ENCODE measurements at regions not wholly inside any gene's neighbourhood (a gene's known extent, or its start where the extent isn't known, plus 50 kb on each side); places are given as distances from the start of the nearest gene placed in this dataset.

DNA sequence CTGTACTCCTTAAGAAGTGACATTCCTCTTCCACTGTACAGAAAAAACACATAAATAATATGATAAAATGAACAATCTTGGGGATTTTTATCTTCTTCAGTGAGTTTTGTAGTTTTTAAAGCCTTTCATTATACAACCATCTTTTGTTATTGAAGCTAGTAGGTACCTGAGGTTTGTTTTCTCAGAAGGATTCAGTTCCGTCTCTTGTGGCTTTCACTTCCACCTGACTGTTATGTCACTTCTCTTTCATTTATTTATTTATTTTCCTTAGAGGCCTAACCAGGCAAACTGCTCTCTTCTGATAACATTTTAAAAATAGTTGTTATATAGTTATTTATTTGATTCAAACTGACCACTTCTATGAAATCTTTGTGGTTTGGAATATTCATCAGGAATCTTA is 464.2 kb downstream of the CCDC85A start:
- Histone ChIP-seq H3K27ac (no peak overlapping the region), H3K4me1 (no peaks in the 10 kb centered on the region), H3K9me3 (no peaks in the 10 kb centered on the region), H3K36me3 (no peaks in the 10 kb centered on the region), H3K4me3 (no peak overlapping the region), H3K27me3 (no peaks in the 10 kb centered on the region)
- TF ChIP-seq, protein P1, sequence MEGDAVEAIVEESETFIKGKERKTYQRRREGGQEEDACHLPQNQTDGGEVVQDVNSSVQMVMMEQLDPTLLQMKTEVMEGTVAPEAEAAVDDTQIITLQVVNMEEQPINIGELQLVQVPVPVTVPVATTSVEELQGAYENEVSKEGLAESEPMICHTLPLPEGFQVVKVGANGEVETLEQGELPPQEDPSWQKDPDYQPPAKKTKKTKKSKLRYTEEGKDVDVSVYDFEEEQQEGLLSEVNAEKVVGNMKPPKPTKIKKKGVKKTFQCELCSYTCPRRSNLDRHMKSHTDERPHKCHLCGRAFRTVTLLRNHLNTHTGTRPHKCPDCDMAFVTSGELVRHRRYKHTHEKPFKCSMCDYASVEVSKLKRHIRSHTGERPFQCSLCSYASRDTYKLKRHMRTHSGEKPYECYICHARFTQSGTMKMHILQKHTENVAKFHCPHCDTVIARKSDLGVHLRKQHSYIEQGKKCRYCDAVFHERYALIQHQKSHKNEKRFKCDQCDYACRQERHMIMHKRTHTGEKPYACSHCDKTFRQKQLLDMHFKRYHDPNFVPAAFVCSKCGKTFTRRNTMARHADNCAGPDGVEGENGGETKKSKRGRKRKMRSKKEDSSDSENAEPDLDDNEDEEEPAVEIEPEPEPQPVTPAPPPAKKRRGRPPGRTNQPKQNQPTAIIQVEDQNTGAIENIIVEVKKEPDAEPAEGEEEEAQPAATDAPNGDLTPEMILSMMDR (IDR thresholded peaks at IDR 0.05), result no peak
- no peak for TF ChIP-seq EP300 (IDR thresholded peaks at IDR 0.05)
- no peak for TF ChIP-seq POLR2AphosphoS5 (IDR thresholded peaks at IDR 0.05)
- no peak for ATAC-seq
- WGBS, 2 donors (ENCODE audit: low coverage in 1 of 2), result 50 to 71% methylated on average over 1 of the region's 1 CpG

DNA sequence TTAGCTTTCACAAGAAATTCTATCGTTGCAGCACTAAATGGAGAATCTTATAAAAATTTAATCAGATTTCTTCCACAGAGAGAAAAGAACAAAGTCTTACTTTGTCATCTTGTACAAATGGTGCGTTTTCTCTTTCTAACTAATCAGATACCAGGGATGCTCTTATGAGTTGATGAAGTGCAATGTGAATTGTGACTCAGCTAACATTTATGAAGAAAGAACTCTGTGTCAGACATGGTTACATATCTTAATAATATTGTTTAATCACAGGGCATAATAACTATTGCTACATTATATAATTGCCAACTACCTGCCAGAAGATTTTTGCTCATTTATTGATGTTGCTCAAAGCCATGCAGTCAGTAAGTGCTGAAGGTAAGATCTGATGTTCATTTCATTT is 465.0 kb downstream of the CCDC85A start:
- Histone ChIP-seq H3K36me3 (no peaks in the 10 kb centered on the region), H3K27ac (no peak overlapping the region), H3K27me3 (no peaks in the 10 kb centered on the region), H3K9me3 (no peaks in the 10 kb centered on the region), H3K4me3 (no peak overlapping the region), H3K4me1 (no peaks in the 10 kb centered on the region)
- 59 to 93% methylated on average over 2 of the region's 2 CpGs for WGBS, 2 donors (ENCODE audit: low coverage in 1 of 2)
- TF ChIP-seq, protein P1 (IDR thresholded peaks at IDR 0.05), result no peak
- TF ChIP-seq EP300 (IDR thresholded peaks at IDR 0.05) (no peak), POLR2A (IDR thresholded peaks at IDR 0.05) (no peak), POLR2AphosphoS5 (IDR thresholded peaks at IDR 0.05) (no peak)
- ATAC-seq, result no peak

DNA sequence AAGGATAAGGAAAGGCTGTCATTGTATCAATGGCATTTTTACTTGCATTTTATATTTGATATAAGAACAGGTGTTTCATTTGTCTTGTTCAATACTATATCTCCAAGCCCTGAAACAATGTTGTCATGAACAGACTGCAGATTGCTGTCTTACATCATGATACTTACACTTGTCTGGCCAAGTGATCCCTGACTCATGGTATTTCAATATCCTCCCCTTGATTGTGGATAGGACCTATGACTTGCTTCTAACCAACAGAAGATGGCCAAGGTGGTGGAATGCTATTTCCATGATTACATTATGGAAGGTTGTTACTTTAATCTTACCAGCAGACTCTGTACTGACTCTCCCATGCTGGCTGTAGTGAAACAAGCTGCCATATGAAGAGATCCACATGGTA is 471.1 kb downstream of the CCDC85A start:
- H3K4me3 ChIP-seq, result no peak overlapping the region
- no peaks in the 10 kb centered on the region for H3K9me3 ChIP-seq
- H3K36me3 ChIP-seq, result no peaks in the 10 kb centered on the region

DNA sequence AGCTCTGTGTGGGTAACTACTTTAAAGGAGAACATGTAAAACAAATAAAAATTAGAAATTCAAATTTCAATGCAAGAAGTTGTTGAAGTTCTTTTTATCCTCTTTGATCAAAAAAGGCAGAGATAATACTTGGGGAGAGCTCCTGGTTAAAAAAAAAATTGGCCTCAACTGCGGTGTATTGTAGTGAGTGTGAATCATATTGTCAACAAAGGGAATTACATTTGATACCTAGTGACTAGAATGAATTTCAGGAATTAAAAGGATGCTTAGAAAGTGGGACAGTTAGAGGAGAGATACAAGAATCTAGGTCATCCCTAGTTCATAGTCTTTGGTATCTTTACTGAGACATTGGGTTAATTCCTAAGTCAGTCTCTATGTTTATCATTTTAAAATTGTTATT is 473.0 kb downstream of the CCDC85A start:
- TF ChIP-seq POLR2AphosphoS5 (IDR thresholded peaks at IDR 0.05) (no peak), POLR2A (IDR thresholded peaks at IDR 0.05) (no peak), EP300 (IDR thresholded peaks at IDR 0.05) (no peak)
- TF ChIP-seq, protein P1 (IDR thresholded peaks at IDR 0.05), result no peak
- Histone ChIP-seq H3K4me1 (no peaks in the 10 kb centered on the region), H3K27ac (no peak overlapping the region), H3K27me3 (no peaks in the 10 kb centered on the region), H3K4me3 (no peak overlapping the region), H3K9me3 (no peaks in the 10 kb centered on the region), H3K36me3 (no peaks in the 10 kb centered on the region)
- ATAC-seq, result no peak
- 79 to 91% methylated on average over 1 of the region's 1 CpG for WGBS, 2 donors (ENCODE audit: low coverage in 1 of 2)

More for the DNA sequence above, 471.1 kb downstream of the CCDC85A start:
- TF ChIP-seq POLR2AphosphoS5 (IDR thresholded peaks at IDR 0.05) (no peak), EP300 (IDR thresholded peaks at IDR 0.05) (no peak), POLR2A (IDR thresholded peaks at IDR 0.05) (no peak)
- TF ChIP-seq, protein P1 (IDR thresholded peaks at IDR 0.05), result no peak
- ATAC-seq, result no peak
- Histone ChIP-seq H3K27me3 (no peaks in the 10 kb centered on the region), H3K27ac (no peak overlapping the region), H3K4me1 (no peaks in the 10 kb centered on the region)

DNA sequence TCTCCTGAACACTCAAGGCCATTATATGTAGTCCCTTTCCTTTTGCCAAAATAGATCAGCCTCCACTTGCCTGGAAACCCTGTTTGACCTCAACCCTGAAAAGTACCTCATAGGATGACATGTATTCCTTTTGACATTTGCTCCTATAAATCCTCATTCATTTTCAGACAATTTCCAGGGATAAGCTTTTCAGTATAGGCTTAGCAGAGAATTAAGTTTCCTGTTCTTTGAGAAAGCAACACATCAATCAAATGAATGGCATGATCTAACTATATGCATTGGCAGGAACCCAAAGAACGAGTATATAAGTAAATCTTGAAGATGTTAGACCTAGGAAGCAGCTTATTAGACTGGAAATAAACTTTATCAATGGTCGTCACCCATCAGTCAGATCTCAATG is 483.0 kb downstream of the CCDC85A start:
- H3K4me3 ChIP-seq, result no peak overlapping the region
- no peak for ATAC-seq
- peaks cover 0 to 3% (median 0%) of the 10 kb centered on the region in 3 donors for H3K9me3 ChIP-seq
- WGBS, 2 donors (ENCODE audit: low coverage in 1 of 2), result 27 to 49% methylated on average over 2 of the region's 2 CpGs
- H3K27me3 ChIP-seq, result no peaks in the 10 kb centered on the region
- H3K4me1 ChIP-seq, result no peaks in the 10 kb centered on the region
- H3K36me3 ChIP-seq, result no peaks in the 10 kb centered on the region
- no peak overlapping the region for H3K27ac ChIP-seq
- TF ChIP-seq POLR2A (IDR thresholded peaks at IDR 0.05) (no peak), POLR2AphosphoS5 (IDR thresholded peaks at IDR 0.05) (no peak), EP300 (IDR thresholded peaks at IDR 0.05) (no peak)
- TF ChIP-seq, protein P1 (IDR thresholded peaks at IDR 0.05), result no peak
